CD4-positive, alpha-beta T cell treated with Interleukin-2 at 100 ng/mL for 4 hours (primary cell): ENCODE measurements at regions not wholly inside any gene's neighbourhood (a gene's known extent, or its start where the extent isn't known, plus 50 kb on each side); places are given as distances from the start of the nearest gene placed in this dataset.

ENCODE experiments used
- DNase-seq: peaks from one replicate; pipeline ENCODE4 v3.0.0-alpha.2; 2020; ENCODE audit warnings: low spot score

DNA sequence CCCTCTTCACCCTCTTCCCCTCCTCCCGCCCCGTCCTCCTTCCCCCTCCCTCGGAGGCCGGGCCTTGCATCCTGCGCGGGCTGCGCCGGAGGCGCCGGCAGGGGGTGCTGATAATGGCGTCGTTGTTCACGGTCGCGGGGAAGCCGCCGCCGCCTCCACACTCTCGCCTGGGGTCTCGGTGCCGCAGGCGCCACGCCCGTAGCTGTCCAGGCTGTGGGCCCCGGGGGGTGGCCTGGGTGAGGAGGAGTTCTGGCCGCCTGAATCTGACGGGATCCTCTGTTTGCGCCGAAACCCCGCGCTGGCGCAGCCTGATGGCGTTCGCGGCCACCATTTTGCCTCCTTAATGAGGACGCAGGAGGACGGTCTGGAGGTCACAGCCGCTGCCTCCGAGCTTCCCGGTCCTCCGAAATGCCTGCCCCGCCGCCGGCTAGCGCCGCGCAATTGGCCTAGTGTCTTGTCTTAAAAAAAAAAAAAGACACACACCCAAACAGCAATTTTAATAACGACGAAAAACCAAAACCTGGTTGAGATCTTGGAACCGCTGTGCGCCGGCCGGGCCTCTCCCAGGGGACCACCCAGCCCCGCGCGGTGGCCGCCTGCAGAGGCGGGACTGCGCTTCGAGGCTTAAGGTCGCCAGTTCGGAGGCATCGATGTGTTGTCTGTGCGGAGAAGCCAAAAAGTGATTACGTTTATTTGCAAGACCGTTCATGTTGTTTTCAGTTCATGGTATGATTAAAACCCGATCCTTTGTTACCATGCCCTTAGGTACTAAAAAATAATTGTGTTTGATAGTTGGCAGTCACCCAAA is 106.6 kb upstream of the HNRNPU start:
- DNase-seq = peak; percentile 94

DNA sequence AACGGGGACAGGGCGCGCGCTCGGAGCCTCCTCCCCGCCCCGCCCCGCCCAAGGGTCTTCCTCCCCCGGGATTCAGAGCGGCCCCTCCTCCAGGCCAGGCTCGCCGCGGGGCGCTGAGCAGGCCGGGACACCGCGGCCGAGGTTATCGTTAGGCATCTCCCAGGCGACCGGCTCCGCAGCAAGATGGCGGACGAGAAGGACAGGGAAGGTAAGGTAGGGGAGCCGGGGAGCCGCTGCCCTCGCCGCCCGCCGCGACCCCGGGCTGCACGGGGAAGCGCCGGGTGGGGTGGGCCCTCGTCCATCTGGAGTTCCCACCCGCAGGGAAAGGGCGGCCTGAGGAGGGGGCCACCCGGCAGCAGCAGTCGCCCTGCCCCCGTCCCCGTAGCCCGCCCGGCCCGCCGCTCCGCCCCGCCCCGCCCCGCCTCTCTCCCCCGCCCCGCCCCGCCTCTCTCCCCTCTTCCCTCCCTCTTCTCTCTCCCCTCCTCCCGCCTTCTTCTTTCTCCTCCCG is 105.9 kb upstream of the HNRNPU start:
- DNase-seq = no peak

DNA sequence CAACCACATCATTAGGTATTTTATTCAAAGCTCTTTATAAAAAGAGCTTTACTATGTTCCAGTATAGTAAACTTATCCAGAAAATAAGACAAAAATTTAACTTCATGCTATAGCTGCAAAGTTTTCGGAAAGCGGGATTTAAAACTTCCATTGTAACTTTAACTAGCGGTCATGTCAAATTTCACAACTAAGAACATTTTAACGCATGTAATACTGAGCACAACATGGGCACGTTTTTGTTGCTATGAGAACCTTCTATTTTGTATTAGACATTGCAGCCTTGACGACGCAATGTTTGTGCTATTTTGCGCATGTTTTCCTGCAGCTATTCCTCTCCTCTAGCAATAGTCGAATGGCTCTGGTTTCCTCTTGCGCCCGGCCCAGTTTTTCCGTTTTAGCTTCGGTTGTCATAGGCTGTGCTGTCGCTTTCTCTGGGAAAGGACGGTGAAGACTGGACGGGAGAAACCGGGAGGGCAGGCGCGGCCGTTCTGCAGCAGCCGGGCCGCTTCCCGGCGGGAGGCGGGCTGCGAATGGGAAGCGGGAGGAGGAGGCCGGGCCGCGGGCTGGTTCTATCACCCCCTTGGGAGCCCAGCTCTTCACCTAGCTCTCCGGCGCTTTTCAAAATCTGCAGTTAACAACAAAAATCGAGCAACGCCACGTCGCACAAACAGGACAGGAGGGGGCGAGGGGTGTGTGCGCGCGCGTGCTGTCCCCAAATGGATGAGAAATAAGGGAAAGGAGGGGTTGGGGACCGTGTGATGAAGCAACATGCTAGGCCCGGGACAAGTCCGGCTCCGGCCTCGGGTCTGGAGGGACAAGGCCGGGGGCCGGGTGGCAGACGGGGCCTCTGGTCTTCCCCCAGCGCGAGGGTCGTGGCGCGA is 105.3 kb upstream of the HNRNPU start:
- peak; percentile 90 for DNase-seq

DNA sequence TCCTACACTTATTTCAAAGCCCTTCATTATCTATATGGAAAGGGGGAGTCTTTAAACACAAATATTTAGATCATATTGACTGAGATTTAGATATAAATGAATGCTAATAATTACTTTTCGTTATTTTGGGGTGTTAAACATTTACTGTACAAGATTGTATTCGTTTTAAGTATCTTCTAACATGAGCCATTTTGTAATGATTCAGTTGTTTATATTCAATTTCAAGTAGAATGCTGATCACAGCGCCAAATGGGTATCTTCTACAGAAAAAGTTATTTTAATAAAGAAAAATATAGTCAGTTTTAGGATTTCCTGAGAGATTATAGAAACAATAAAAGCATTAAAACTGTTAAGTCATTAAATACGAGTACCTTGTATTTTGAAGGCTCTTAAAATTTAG is 104.5 kb upstream of the HNRNPU start:
- no peak for DNase-seq

DNA sequence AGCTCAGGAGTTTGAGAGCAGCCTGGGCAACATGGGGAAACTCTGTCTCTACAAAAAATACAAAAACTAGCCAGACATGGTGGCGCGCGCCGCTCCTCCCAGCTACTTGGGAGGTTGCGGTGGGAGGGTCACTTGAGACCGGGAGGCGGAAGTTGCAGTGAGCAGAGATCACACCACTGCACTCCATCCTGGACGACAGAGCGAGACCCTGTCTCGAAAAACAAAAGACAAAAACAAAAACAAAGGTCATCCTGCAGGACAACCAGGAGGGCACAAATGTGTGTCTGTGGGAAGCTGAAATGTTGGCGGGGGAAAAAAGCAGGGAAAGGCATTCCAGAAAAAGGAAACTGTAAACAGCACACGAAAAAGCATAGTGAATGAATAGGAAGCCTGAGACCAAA is 104.1 kb upstream of the HNRNPU start:
- DNase-seq = no peak

DNA sequence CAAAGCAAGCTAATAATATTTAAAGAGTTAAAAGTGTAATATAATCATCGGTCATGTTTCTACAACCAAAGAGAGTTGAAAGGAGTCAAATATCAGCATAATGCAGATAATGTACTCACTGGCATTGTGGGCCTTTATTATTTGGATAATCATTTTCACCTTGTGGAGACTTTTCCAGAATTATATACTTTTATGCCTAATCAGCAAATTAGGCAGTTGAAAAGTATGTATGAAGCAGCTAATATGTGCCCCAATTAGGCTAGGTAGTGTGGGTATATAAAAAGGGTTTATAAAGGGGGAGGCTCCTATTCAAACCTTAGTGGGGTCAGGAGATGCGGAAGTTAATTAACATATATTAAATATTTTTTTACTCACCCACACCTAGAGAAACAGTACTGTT is 102.8 kb upstream of the HNRNPU start:
- DNase-seq = no peak

DNA sequence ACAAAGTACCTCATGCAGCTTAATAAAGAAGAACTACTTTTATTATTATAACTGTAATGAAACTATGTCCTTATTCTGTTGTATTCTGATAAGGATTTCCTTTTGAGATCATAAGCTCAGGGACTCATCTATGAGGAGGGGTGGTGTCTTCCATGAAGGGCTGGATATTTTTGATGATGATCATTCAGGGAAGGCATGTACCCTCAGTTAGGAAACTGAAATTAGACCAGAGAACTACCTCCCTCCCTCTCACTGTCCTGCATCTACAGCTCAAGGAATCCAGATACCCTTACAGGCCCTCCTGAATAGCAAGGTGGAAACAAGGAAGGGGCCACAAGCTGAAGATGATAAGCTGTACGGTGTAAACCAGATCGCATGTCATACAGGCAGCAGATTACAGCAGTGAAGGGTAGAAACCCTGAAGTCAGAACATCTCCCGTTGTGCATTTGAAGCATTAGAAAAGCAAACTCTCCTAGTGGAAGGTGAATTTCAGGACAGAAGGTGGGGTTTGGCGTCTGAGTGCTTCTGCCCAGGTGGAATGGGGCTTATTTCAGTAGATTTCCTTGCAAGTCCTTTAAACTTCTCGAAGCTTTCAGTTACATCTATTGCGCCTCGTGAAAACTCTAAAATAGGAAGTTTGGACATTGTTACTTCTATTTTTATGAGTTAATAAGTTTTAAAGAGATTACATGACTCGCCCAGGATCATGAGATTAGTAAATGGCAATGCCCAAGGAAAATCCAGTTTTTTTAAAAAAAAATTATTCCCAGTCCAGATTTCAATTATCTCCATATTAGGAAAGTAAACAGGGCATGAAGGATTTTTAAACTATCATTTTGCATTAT is 101.1 kb upstream of the HNRNPU start:
- DNase-seq = no peak

DNA sequence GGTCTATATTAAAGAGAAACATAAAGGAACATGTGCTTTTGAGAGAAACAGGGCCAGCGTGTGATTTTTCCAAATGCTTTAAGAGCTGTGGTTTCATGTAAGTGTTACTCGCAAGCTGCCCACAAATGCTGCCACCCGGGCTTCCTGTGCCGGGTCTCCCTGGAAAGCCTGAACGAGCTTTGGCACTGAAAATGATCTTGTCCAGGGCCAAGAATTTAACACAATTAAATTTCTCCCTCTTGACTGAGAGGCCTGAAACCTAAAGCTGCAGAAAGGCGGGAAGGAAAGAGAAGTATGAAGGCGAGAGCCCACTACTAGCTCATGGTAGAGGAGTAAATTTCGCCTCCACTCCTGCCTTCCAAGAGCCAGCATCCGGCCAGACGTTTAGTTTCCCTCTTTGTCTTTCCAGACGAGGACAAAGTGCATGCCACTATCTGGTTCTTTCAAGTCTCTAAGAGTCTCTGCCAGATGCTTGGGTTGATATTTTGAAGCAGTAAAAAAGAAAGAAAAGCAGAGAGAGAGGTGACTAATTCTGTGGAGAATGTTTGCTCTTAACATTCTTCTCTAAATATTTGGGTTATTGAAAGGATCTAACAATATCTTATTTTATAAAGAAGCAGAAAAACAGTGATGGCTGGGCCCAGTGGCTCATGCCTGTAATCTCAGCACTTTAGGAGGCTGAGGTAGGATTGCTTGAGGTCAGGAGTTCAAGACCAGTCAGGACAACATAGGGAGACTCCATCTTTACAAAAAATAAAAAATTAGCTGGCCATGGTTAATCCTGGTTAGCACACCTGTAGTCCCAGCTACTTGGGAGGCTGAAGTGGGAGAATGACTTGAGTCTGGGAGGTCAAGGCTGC is 100.0 kb upstream of the HNRNPU start:
- DNase-seq = peak; percentile 20

DNA sequence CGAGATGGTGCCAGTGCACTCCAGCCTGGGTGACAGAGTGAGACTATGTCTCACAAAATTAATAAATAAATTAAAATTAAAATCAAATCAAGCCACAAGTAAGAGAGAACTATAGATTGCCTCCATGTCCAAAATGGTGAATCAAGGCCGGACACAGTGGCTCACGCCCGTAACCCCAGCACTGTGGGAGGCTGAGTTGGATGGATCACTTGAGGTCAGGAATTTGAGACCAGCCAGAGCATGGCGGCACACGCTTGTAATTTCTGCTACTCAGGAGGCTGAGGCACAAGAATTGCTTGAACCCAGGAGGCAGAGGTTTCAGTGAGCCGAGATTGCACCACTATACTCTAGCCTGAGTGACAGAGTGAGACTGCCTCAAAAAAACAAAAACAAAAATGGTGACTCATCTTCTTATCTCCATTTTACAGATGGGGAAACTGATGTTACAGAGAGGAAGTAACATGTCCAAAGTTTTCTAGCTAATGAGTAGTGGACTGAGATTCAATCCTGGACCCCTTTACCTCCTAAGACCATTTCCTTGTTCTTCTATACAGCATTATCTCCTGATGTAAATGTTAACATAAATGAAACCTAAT is 99.0 kb upstream of the HNRNPU start:
- peak; percentile 7 for DNase-seq

DNA sequence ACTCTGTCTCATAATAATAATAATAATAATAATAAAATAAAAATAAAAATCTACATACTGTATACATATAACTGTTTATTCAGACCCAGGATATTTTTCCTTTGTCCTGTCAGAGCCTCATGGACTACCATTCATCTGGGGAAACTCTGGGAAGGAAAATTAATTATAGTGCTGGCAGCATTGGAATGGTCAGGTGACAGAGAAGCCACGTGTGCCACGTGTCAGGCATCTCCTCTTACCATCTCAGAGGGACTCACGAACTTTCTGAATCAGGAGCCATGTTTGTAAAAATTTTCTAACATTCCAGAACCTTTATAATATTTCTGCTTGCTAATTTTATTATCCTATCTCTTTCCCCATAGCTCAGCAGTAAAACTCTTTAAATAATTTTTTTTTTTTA is 97.8 kb upstream of the HNRNPU start:
- no peak for DNase-seq

DNA sequence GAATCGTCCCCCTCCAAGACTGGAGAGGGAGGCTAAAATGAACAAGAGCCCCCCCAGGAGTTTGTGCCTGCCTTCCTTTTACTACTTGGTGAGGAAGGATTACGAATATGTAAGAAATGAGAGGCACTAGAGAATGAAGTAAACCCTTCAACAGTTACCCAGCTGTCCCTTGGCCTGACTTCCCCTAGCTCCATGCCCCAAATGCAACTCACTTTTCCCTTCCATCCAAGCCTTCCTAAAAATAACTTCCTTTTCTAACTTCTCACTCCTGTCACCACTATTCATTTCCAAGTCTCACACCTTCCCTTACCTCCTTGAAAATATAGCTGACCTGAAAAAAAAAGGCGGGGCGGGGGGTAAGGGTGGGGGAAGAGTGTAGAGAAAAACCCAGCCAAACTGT is 96.6 kb upstream of the HNRNPU start:
- DNase-seq = no peak

DNA sequence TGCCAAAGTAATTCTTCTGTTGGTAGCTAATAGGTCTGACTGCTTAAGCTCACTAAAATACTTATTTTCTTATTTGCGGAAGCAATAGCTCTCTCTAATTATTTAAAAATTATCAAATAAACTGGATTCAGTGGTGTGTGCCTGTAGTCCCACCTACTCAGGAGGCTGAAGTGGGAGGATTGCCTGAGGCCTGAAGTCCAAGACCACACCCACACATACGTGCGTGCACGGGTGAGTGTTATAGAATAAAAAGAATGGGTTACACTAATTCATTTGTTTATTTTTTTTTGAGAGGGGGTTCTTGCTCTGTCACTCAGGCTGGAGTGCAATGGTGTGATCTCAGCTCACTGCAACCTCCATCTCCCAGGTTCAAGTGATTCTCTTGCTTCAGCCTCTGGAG is 94.2 kb upstream of the HNRNPU start:
- no peak for DNase-seq

DNA sequence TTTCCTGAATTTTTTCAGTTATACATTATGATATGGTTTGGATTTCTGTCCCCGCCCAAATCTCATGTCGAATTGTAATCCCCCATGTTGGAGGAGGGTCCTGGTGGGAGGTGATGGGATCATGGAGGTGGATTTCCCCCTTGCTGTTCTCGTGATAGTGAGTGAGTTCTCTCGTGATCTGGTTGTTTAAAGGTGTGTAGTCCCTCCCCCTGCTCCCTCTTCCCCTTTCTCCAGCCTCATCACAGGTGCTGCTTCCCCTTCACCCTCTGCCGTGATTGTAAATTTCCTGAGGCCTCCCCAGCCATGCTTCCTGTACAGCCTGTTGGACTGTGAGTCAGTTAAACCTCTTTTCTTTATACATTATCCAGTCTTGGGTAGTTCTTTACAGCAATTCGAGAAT is 93.2 kb upstream of the HNRNPU start:
- DNase-seq = no peak

DNA sequence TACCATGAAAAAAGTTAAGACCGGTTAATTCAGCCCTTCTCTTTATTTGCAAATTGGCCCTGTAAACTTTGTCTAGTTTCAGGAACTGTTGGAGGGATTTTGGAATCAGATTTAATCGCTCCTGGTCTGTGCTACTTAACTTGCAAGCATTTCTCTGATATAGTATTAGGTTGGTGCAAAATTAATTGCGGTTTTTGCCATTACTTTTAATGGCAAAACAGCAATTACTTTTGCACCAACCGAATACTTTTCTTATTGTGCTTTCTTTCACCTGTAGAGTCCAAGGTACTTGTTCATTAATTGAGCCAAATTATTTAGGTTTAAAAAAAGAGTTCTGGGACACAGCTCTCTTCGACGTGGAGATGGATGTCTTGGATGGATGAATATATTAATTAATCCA is 92.8 kb upstream of the HNRNPU start:
- DNase-seq = no peak

DNA sequence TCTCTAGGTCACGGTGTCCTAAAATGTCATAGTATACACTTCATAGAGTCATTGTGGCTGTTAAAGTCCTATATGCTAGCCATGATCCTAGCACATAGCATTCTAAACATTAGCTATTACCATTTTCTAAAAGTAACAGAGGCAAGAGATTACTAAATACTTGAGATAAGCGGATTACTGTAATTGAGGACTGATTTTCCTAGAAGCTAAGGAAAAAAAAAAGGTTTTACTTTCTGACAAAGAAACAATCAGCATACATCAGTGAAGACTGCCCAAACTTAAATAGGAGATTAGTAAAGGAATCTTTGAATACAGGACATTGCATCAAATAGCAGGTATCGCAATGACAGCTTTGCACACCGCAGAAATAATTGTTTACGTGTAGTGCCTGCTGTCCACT is 91.3 kb upstream of the HNRNPU start:
- no peak for DNase-seq

DNA sequence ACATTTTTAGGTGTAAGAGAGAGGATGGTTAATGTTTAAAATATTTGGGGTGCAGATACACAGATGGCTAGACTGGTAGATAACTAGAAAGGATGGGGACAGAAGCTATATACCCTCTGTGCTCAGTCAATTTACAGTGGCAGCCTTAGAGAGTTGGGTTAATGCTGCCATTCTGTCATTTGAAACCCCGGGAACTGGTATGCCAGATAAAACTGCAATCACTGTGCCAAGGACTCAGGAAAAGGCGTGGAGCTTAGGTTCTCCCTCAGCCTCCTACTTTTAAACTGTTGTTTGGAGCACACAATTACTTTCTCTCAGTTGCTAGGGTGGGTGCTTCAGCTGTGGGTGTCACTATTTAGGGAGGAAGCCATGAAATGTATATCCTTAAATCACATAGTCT is 90.0 kb upstream of the HNRNPU start:
- DNase-seq = no peak

DNA sequence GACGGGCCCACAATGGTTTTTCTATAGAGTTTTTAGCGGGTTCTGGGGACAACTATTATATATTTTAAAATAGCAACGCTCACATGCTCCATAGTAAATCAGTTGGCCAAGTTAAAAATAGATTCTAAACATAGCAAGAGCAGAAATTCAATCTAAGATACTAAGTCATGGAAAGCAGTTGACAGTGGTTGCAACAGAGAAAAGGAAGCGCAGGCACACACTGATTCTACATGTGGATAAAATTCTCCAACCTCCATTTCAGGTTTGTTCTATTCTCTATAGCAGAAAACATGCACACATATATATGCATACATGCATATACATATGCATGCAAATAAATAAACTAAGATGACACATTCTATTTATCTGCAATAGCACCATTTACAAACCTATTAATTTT is 89.6 kb upstream of the HNRNPU start:
- DNase-seq = no peak

DNA sequence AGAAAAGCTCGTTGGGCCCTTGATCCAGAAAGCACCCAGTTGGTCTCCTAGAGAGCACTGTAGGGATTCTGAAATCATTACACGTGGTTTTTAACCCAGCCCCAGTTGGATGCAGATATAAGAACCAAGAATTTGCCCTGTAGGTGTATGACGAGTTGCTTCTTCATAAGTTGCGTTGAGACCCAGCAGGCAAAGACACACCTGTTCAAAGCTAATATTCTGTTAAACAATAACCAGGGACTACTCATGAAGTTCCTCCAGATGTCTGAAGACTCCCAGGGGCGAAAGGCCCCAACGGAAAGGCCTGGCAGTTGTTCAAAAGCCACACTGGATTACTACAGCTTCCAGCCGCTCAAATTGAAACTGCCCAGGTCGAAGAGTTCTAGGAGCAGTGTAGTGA is 88.6 kb upstream of the HNRNPU start:
- DNase-seq = no peak

DNA sequence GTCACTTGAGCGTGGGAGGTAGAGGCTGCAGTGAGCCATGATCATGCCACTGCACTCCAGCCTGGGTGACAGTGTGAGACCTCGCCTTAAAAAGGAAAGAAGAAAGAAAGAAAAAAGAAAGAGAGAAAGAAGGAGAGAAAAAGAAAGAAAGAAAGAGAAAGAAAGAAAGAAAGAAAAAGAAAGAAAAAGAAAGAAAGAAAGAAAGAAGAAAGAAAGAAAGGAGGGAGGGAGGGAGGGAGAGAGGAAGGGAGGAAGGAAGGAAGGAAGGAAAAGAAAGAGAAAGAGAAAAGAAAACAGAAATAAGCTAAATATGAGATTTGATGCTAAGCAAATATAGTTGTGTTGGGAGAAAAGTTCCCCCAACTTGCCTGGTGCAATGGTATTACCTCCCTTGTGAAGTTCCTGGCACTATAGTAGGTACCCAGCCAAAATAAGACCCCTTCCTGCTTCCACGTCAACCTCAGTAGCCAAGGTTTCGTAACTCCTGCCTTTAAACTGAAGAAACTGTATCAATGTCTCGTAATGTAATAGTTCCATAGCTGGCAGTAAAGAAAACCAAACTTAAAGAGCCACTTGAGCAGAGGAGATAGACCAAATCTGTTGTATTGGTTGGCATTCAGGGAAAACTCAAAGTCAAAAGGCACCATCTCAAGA is 88.1 kb upstream of the HNRNPU start:
- no peak for DNase-seq

DNA sequence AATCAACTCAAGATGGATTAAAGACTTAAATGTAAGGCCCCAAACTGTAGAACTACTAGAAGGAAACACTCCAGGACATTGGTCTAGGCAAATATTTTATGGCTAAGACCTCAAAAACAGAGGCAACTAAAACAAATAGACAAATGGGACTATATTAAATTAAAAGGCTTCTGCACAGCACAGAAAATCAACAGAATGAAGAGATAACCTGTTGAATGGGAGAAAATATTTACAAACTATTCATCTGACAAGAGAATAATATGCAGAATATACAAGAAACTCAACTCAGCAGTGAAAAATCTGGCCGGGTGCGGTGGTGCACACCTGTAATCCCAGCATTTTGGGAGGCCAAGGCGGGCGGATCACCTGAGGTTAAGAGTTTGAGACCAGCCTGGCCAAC is 84.1 kb upstream of the HNRNPU start:
- DNase-seq = no peak
